Activated T-cell treated with anti-CD3 and anti-CD28 coated beads, Interleukin-2, amount 50 U/mL, for 24 hours (primary cell): ENCODE measurements at regions not wholly inside any gene's neighbourhood (a gene's known extent, or its start where the extent isn't known, plus 50 kb on each side); places are given as distances from the start of the nearest gene placed in this dataset.
A peak's percentile ranks its signal among the peaks of the same experiment; 100 is the strongest.
"Not testable (repeated sequence)": the region's sequence is repeated elsewhere in the genome, so short reads cannot be mapped to it uniquely, and the experiment has no call there.

Source experiments
- DNase-seq: peaks from one replicate; pipeline ENCODE4 v3.0.0-alpha.2; 2020
- H3K27ac Mint-ChIP-seq: 2 replicates; pipeline ENCODE4 v1.8.0; 2020; ENCODE audit warnings: mild to moderate bottlenecking, mixed read lengths
- H3K27me3 Mint-ChIP-seq: 2 replicates; pipeline ENCODE4 v1.8.0; 2020; ENCODE audit warnings: mixed read lengths
- H3K36me3 Mint-ChIP-seq: 2 replicates; pipeline ENCODE4 v1.8.0; 2020; ENCODE audit warnings: low read depth, mixed read lengths
- H3K4me1 Mint-ChIP-seq: 2 replicates; pipeline ENCODE4 v1.8.0; 2020; ENCODE audit warnings: low read depth, mixed read lengths
- H3K4me3 Mint-ChIP-seq: 2 replicates; pipeline ENCODE4 v1.8.0; 2020; ENCODE audit warnings: mild to moderate bottlenecking, moderate library complexity, mixed read lengths
- H3K9me3 Mint-ChIP-seq: 2 replicates; pipeline ENCODE4 v1.8.0; 2020; ENCODE audit warnings: mixed read lengths

- H3K27ac Mint-ChIP-seq = no peak overlapping the region
- H3K4me1 Mint-ChIP-seq = peaks cover 5% of the 10 kb centered on the region
- H3K4me3 Mint-ChIP-seq = no peak overlapping the region
- H3K27me3 Mint-ChIP-seq = no peaks in the 10 kb centered on the region
- H3K36me3 Mint-ChIP-seq = no peaks in the 10 kb centered on the region
- DNase-seq = no peak
- H3K9me3 Mint-ChIP-seq = peaks cover 6% of the 10 kb centered on the region
These were observed 196.5 kb upstream of the THUMPD2 start for GRCh38 chr2:39975476-39976020.

DNA sequence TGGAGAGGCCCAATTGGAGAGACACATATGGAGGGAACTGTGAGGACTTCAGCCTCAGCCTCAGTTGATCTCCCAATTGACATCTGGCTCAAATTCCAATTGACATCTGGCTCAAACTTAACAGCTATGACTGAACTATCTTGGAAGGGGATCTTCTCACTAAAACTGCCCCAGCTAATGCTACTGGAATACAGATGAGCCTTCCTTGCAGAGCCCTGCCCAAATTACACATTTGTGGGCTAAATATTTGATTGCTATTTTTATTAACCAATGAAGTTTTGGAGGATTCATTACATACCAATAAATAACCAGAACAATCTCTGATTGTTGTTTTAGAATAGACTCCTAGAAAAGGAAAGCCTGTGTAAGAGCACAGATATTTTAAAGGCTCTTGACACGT is 189.0 kb upstream of the THUMPD2 start:
- Mint-ChIP-seq H3K4me3 (no peak overlapping the region), H3K4me1 (peaks cover 5% of the 10 kb centered on the region), H3K9me3 (peaks cover 13% of the 10 kb centered on the region), H3K27ac (no peak overlapping the region), H3K27me3 (no peaks in the 10 kb centered on the region), H3K36me3 (no peaks in the 10 kb centered on the region)
- DNase-seq = no peak

- not testable (repeated sequence) for H3K36me3 Mint-ChIP-seq, H3K27ac Mint-ChIP-seq, H3K4me3 Mint-ChIP-seq, DNase-seq, H3K9me3 Mint-ChIP-seq, H3K4me1 Mint-ChIP-seq, H3K27me3 Mint-ChIP-seq
These were observed 181.6 kb upstream of the THUMPD2 start for GRCh38 chr2:39960681-39961080.

GRCh38 chr2:39954346-39954745 is 175.3 kb upstream of the THUMPD2 start:
- no peak for DNase-seq
- Mint-ChIP-seq H3K27ac (peak overlapping the region; percentile 7), H3K27me3 (no peaks in the 10 kb centered on the region), H3K4me1 (peaks cover 27% of the 10 kb centered on the region), H3K9me3 (no peaks in the 10 kb centered on the region), H3K36me3 (no peaks in the 10 kb centered on the region), H3K4me3 (no peak overlapping the region)

GRCh38 chr2:39949131-39949530 is 170.1 kb upstream of the THUMPD2 start:
- peaks cover 1% of the 10 kb centered on the region for H3K9me3 Mint-ChIP-seq
- peaks cover 4% of the 10 kb centered on the region for H3K36me3 Mint-ChIP-seq
- no peak overlapping the region for H3K4me3 Mint-ChIP-seq
- DNase-seq = no peak
- peak overlapping the region; percentile 99 for H3K27ac Mint-ChIP-seq
- peaks cover 55% of the 10 kb centered on the region for H3K4me1 Mint-ChIP-seq
- no peaks in the 10 kb centered on the region for H3K27me3 Mint-ChIP-seq

GRCh38 chr2:39948016-39948719 is 169.1 kb upstream of the THUMPD2 start:
- Mint-ChIP-seq H3K4me1 (peaks cover 51% of the 10 kb centered on the region), H3K4me3 (peak overlapping the region; percentile 13), H3K36me3 (peaks cover 4% of the 10 kb centered on the region), H3K27me3 (no peaks in the 10 kb centered on the region), H3K9me3 (peaks cover 3% of the 10 kb centered on the region), H3K27ac (peak overlapping the region; percentile 99)
- DNase-seq = no peak

DNA sequence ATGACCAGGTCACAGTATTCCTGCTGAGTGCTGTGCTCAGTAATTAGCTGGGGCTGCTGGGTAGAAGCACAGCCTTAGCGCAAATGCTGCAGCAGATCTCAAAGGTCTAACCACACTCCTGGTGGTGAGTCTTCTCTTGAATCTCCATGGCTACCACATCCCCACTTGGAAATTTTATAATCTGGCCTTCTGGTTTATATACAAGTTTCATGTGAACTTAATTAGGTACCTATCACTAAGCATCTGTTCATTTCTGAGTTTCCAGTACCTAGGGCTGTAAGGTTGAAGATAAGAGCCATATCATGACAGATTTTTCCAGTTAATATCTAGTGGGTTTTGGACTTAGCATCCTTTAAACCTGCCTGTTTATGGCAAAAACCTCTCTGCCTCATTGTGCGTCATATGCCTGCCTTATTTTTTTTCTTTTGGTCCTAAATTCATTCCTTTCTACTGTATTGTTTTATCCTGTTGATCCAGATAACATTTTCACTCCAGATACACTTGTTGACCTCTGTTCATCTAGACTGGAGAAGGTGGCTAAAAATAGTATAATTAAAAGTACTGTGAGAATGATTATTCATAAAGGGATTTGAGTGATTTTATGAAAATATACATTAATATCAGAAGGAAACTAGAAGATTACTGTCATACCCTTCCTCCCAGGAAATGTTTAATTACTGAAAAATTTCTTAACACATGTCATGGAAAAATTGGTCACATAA is 168.4 kb upstream of the THUMPD2 start:
- Mint-ChIP-seq H3K4me1 (peaks cover 48% of the 10 kb centered on the region), H3K36me3 (peaks cover 4% of the 10 kb centered on the region), H3K27ac (peak overlapping the region; percentile 99), H3K9me3 (peaks cover 5% of the 10 kb centered on the region), H3K4me3 (peak overlapping the region; percentile 13), H3K27me3 (no peaks in the 10 kb centered on the region)
- DNase-seq = no peak

GRCh38 chr2:39942950-39943349 is 163.9 kb upstream of the THUMPD2 start:
- peaks cover 11% of the 10 kb centered on the region for H3K9me3 Mint-ChIP-seq
- no peaks in the 10 kb centered on the region for H3K27me3 Mint-ChIP-seq
- DNase-seq = no peak
- H3K4me3 Mint-ChIP-seq = no peak overlapping the region
- H3K4me1 Mint-ChIP-seq = peaks cover 60% of the 10 kb centered on the region
- no peak overlapping the region for H3K27ac Mint-ChIP-seq
- peaks cover 7% of the 10 kb centered on the region for H3K36me3 Mint-ChIP-seq

DNA sequence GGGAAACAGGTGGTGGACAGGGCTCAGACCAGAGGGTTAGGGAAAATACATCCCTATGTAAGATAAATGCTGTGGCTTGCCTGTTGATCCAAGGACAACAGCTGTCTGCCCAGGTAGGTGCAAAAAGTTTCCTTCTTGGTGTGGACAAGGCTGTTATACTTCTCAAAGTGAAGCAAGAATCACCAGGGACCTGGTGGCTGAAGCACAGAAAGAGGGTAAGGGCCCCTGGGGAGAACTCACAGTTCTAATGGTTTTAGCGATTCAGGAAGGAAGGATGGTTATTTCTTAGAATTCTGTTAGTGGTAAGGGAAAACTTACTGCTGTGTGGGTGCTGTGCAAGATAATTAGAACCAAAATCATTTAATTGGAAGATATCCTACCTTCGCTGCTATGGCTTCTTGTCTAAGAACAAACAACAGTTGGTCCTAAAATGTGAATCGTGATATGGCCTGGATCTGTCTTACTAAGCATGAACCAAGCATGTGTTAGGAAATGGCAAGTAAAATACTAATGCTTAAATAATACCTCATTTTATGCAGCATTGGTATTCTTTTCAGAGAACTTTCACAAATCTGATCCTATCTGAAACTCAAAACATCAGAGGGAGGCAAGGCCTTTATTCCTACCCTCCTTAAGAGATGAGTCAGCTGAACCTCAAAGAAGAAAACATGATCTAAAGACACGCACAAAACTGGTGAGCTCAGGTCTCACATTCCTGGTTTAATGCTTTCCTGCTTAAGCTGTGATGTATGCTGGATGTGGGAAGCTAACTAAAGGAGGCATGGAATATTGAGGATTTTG is 159.2 kb upstream of the THUMPD2 start:
- peaks cover 45% of the 10 kb centered on the region for H3K4me1 Mint-ChIP-seq

DNA sequence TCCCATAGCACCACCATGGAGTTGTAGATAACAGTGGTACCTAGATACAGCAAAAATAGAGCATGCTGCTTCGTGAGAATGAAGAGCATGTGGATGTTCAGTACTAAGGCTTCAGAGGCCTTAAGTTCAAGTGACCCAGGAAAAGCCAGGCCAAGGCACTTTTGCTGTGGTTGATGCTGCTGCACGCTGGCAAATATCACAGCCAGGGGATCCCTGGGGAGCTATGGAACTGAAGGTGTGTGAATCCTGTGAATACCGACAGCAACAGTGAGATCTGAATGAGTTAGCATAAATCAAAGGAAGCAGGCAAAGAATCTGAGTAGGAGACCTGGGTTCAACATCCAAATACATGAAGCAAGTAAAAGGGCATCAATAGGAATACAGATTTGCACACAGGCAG is 158.6 kb upstream of the THUMPD2 start:
- peaks cover 41% of the 10 kb centered on the region for H3K4me1 Mint-ChIP-seq
- DNase-seq = no peak
- peaks cover 12% of the 10 kb centered on the region for H3K36me3 Mint-ChIP-seq
- H3K9me3 Mint-ChIP-seq = peaks cover 7% of the 10 kb centered on the region
- H3K27ac Mint-ChIP-seq = peak overlapping the region; percentile 80
- H3K27me3 Mint-ChIP-seq = peaks cover 4% of the 10 kb centered on the region
- peak overlapping the region; percentile 31 for H3K4me3 Mint-ChIP-seq

More for the DNA sequence above, 159.2 kb upstream of the THUMPD2 start:
- peak overlapping the region; percentile 80 for H3K27ac Mint-ChIP-seq
- peaks cover under 1% of the 10 kb centered on the region for H3K27me3 Mint-ChIP-seq
- no peak for DNase-seq
- peak overlapping the region; percentile 31 for H3K4me3 Mint-ChIP-seq
- H3K9me3 Mint-ChIP-seq = peaks cover 10% of the 10 kb centered on the region
- H3K36me3 Mint-ChIP-seq = peaks cover 8% of the 10 kb centered on the region

DNA sequence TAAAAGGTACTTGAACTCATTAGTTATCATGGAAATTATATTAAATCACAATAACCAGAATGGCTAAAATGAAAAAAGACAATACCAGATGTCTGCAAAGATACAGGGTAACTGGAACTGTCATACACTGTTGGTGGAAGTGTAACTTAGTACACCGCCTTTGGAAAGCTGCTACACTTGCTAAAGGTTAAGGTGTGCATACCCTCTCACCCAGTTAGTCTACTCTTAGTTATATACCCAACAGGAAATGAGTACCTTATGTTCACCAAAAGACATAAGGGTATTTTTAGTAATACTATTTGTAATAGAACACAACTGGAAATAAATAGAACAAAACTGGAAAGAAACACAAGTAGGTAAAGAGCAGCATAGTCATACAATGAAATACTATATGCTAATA is 155.8 kb upstream of the THUMPD2 start:
- H3K4me1 Mint-ChIP-seq = peaks cover 41% of the 10 kb centered on the region
- no peak overlapping the region for H3K27ac Mint-ChIP-seq
- no peak for DNase-seq
- no peaks in the 10 kb centered on the region for H3K9me3 Mint-ChIP-seq
- peaks cover 18% of the 10 kb centered on the region for H3K36me3 Mint-ChIP-seq
- H3K4me3 Mint-ChIP-seq = no peak overlapping the region
- H3K27me3 Mint-ChIP-seq = peaks cover 4% of the 10 kb centered on the region

DNA sequence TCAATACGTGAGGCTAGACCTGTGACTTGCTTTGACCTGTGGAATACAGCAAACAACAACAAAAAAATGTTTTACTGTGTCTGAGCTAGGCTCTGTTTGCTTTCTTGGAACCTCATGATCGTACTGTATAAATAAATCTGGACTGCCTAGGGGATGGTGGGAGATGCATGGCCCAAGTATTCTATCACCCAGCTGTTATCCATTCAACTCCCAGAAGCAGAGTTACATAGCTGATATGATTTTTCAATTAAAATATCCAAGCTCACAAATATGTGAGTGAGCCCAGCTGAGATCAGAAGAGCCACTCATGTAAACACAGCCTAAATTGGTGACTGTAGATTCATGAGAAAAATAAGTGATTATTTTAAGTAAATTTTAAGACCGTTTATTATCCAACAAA is 154.1 kb upstream of the THUMPD2 start:
- peaks cover 4% of the 10 kb centered on the region for H3K27me3 Mint-ChIP-seq
- peaks cover 22% of the 10 kb centered on the region for H3K36me3 Mint-ChIP-seq
- H3K4me1 Mint-ChIP-seq = peaks cover 34% of the 10 kb centered on the region

DNA sequence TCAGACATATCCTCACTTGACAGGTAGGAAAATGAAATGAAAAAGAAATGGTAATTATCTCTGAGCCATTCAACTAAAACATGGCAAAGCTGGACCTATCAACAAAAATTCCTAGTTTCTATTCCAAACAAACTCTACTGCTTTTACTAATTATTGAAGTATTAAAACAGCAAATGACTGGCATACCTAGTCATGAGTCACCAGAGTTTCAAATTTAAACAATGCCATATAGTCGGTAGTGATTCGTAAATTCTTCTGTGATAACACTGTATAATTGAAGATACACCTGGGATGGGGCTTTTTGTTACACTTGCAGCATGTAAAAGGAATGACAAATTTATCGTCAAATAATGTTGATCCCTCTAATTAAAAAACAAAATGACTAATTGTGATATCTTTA is 153.1 kb upstream of the THUMPD2 start:
- Mint-ChIP-seq H3K27ac (no peak overlapping the region), H3K27me3 (peaks cover 4% of the 10 kb centered on the region), H3K36me3 (peaks cover 22% of the 10 kb centered on the region), H3K4me3 (no peak overlapping the region), H3K4me1 (peaks cover 25% of the 10 kb centered on the region), H3K9me3 (no peaks in the 10 kb centered on the region)
- no peak for DNase-seq

More for the DNA sequence above, 154.1 kb upstream of the THUMPD2 start:
- Mint-ChIP-seq H3K9me3 (no peaks in the 10 kb centered on the region), H3K4me3 (no peak overlapping the region), H3K27ac (no peak overlapping the region)
- no peak for DNase-seq

DNA sequence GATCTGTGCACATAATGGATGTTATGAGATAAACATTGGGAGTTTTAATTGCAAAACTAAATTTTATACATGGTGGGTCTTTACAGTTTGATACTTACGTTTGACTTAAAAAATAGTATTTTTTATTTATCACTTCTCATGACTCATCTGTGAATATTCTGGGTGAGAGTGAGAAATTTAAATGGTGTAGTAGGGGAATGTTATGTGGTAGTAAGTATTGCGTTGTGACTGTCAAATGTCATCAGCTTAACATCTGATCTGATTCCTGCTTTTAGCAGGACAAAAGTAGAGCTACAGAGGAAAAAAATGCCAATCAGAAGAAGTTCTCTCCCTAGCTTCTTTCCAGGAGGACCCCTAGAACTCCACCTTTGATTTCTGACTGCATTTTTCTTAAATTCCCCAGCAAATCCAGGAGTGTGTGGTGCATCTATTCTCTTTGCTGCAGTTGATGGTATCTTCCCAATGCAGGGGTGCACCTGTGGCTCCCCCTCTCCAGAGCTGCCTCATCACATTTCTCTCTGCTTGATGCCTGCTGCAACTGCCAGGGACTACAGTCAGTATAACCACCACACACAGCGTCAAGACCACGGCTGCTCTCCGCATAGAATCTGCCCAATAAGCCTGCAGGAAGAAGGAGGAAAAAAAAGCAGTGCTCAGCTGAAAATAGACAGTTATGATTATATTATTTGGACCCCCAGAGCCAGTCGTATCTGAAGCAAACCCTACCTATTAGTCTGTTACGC is 151.3 kb upstream of the THUMPD2 start:
- H3K27me3 Mint-ChIP-seq = peaks cover 9% of the 10 kb centered on the region
- H3K9me3 Mint-ChIP-seq = no peaks in the 10 kb centered on the region
- DNase-seq = no peak
- no peak overlapping the region for H3K4me3 Mint-ChIP-seq
- peaks cover 28% of the 10 kb centered on the region for H3K4me1 Mint-ChIP-seq
- peak overlapping the region; percentile 47 for H3K27ac Mint-ChIP-seq
- peaks cover 21% of the 10 kb centered on the region for H3K36me3 Mint-ChIP-seq
